ENCODE measurements at regions not wholly inside any gene's neighbourhood (a gene's known extent, or its start where the extent isn't known, plus 50 kb on each side); places are given as distances from the start of the nearest gene placed in this dataset.
A peak's percentile ranks its signal among the peaks of the same experiment; 100 is the strongest.

GRCh38 chrX:45771114-45771513 lies 570.4 kb upstream of the DIPK2B start:
- H3K4me1 ChIP-seq: no peaks in the 10 kb centered on the region
- H3K27me3 ChIP-seq: peaks cover 0 to 5% of the 10 kb centered on the region in 2 donors
- DNase-seq: no peak
- no peaks in the 10 kb centered on the region for H3K9me3 ChIP-seq
- peak overlapping the region in 1 of 3 donors; percentile 66 for H3K27ac ChIP-seq
- TF ChIP-seq, protein P1, sequence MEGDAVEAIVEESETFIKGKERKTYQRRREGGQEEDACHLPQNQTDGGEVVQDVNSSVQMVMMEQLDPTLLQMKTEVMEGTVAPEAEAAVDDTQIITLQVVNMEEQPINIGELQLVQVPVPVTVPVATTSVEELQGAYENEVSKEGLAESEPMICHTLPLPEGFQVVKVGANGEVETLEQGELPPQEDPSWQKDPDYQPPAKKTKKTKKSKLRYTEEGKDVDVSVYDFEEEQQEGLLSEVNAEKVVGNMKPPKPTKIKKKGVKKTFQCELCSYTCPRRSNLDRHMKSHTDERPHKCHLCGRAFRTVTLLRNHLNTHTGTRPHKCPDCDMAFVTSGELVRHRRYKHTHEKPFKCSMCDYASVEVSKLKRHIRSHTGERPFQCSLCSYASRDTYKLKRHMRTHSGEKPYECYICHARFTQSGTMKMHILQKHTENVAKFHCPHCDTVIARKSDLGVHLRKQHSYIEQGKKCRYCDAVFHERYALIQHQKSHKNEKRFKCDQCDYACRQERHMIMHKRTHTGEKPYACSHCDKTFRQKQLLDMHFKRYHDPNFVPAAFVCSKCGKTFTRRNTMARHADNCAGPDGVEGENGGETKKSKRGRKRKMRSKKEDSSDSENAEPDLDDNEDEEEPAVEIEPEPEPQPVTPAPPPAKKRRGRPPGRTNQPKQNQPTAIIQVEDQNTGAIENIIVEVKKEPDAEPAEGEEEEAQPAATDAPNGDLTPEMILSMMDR (IDR thresholded peaks at IDR 0.05): no peak
- no peak for TF ChIP-seq POLR2A (IDR thresholded peaks at IDR 0.05)
- peak in 1 of 4 donors; percentile 18 for ATAC-seq
- intact Hi-C loops (cut with DNase I): no loop called here
- H3K36me3 ChIP-seq: no peaks in the 10 kb centered on the region
- no peak overlapping the region for H3K4me3 ChIP-seq
- WGBS (ENCODE audit: insufficient coverage, low coverage, low lambda C conversion rate, missing lambda C conversion rate): 37% methylated on average over 6 of the region's 6 CpGs

DNA sequence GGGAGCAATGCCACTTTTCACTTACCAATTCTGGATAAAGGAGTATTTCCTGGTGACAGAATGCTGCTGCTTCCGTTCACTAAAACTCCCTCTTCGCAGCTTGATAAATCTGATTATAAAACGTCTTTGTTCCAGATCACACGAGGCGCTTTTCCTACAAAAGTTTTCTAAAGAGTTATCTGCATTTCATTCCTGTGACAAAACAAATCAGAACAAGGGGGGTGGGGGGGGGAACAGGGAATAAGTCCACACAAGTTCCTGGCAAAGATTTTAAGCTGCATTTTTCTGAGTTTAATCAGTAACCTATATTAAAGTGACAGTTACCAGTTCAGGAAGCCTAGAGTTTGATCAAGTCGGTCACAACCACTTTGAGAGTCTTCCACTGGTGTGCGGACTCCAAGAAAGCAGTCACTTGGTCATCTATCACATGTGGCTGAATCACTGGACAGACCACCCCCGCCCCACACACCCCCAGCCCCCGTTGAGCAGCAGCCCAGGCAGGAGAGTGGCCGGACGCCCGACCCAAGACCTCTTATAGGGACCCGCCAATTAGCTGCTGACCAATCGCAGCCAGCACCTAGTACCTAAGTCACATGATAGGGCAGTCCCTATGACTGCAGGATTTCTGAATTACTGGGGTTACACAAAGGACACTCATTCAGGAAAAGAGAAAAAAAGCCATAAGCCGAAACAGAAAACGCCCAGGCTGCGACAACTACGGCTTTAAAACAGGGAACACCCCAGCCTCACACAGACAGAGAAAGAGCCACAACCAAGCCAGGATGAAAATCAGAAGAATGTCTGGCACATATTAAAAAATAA lies 569.3 kb upstream of the DIPK2B start:
- ATAC-seq: peak; percentile 87 to 96 (median 89)
- Histone ChIP-seq H3K27ac (peak overlapping the region; percentile 65 to 77 (median 66)), H3K4me3 (peak overlapping the region; percentile 23 to 49 (median 42)), H3K36me3 (no peaks in the 10 kb centered on the region), H3K9me3 (no peaks in the 10 kb centered on the region), H3K4me1 (no peaks in the 10 kb centered on the region), H3K27me3 (peaks cover 0 to 5% of the 10 kb centered on the region in 2 donors)
- WGBS (ENCODE audit: insufficient coverage, low coverage, low lambda C conversion rate, missing lambda C conversion rate): 16% methylated on average over 17 of the region's 18 CpGs
- DNase-seq: peak; percentile 69 to 80 (median 78)
- TF ChIP-seq, protein P1 (IDR thresholded peaks at IDR 0.05): no peak
- peak; percentile 75 for TF ChIP-seq POLR2A (IDR thresholded peaks at IDR 0.05)
- intact Hi-C loops (cut with DNase I): no loop called here

GRCh38 chrX:45768666-45769236 lies 568.1 kb upstream of the DIPK2B start:
- Histone ChIP-seq H3K27ac (peak overlapping the region; percentile 65 to 77 (median 66)), H3K36me3 (no peaks in the 10 kb centered on the region), H3K27me3 (peaks cover 0 to 5% of the 10 kb centered on the region in 2 donors), H3K9me3 (no peaks in the 10 kb centered on the region), H3K4me1 (no peaks in the 10 kb centered on the region), H3K4me3 (peak overlapping the region; percentile 23 to 49 (median 42))
- no peak for DNase-seq
- intact Hi-C loops (cut with DNase I): no loop called here
- 27% methylated on average over 6 of the region's 6 CpGs for WGBS (ENCODE audit: insufficient coverage, low coverage, low lambda C conversion rate, missing lambda C conversion rate)
- no peak for ATAC-seq
- TF ChIP-seq, protein P1 (IDR thresholded peaks at IDR 0.05): no peak
- no peak for TF ChIP-seq POLR2A (IDR thresholded peaks at IDR 0.05)

DNA sequence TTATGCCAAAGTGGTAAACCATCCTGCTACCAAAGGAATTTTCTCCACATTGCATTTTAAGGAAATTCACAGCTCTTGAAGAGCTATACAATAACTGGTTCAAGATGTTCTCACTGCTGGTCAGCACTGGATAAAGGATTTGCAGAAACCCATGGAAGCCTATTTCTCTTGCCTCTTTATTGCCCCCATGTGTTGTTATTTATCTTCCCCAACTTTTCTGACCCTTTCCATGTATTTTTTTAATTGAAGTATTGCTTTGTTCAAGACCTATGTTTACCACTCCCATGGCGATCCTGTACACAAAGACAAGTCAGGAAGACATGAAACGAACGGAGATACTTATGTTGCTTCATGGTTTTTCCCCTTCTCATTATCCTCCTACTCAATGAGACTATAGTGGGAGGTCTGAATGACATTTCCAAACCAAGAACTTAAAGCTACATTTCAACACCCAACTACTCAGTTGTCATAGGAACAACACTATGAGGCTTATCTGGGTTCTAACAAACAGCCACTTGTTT lies 566.4 kb upstream of the DIPK2B start:
- H3K27ac ChIP-seq: no peak overlapping the region
- intact Hi-C loops (cut with DNase I): no loop called here
- no peak for TF ChIP-seq POLR2A (IDR thresholded peaks at IDR 0.05)
- TF ChIP-seq, protein P1 (IDR thresholded peaks at IDR 0.05): no peak
- no peaks in the 10 kb centered on the region for H3K36me3 ChIP-seq
- peak overlapping the region in 1 of 3 donors; percentile 6 for H3K4me3 ChIP-seq
- ATAC-seq (no peak), DNase-seq (no peak)
- peaks cover 0 to 5% of the 10 kb centered on the region in 2 donors for H3K27me3 ChIP-seq
- no peaks in the 10 kb centered on the region for H3K4me1 ChIP-seq
- H3K9me3 ChIP-seq: no peaks in the 10 kb centered on the region
- WGBS (ENCODE audit: insufficient coverage, low coverage, low lambda C conversion rate, missing lambda C conversion rate): 48% methylated on average over 3 of the region's 3 CpGs
